ENCODE measurements at regions not wholly inside any gene's neighbourhood (a gene's known extent, or its start where the extent isn't known, plus 50 kb on each side); places are given as distances from the start of the nearest gene placed in this dataset.
"Not testable (repeated sequence)": the region's sequence is repeated elsewhere in the genome, so short reads cannot be mapped to it uniquely, and the experiment has no call there.

GRCh38 chr9:85880507-85880906, 60.4 kb upstream of the NAA35 start:
- DNase-seq (ENCODE audit: low spot score), result not testable (repeated sequence)

GRCh38 chr9:85884256-85884655, 56.7 kb upstream of the NAA35 start:
- DNase-seq (ENCODE audit: low spot score), result no peak

- no peak for DNase-seq (ENCODE audit: low spot score)
Measured at GRCh38 chr9:85890962-85891361, 50.0 kb upstream of the NAA35 start.
